ENCODE measurements at regions not wholly inside any gene's neighbourhood (a gene's known extent, or its start where the extent isn't known, plus 50 kb on each side); places are given as distances from the start of the nearest gene placed in this dataset.

DNA sequence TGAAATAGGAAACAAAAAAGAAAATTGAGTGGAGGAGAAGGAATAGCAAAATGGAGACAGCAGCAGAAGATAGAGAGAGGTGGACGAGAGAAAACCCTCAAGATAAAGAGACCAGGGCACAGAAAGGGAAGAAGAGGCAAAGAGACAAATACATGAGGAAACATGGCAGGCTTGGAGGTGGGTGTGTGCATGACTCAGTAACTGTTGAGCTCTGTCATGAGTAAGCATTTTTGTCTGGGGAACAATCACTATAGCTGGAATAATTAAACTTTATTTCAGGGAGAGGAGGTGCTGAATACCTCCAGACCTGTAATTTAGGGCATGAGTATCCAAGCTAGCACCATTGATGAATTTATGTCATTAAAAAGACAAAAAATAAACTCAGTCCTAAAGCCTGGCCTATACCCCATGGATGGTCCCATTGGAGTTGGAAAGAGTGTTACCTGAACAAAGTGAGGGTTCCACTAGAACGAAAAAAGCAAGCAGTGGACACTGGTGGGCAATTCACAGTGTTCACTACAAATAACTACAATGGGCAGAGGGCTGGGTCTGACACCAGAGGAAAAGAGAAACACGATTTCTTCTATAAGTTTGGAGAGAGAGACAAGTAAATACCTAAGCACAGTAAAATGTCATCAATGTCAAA is 145.5 kb downstream of the ADCYAP1 start:
- H3K27me3 ChIP-seq: no peaks in the 10 kb centered on the region
- no peak for DNase-seq (ENCODE audit: low spot score in 2 of 2)
- H3K4me1 ChIP-seq: no peaks in the 10 kb centered on the region
- intact Hi-C loops (cut with DNase I): no loop called here
- no peak overlapping the region for H3K27ac ChIP-seq
- no peaks in the 10 kb centered on the region for H3K36me3 ChIP-seq
- TF ChIP-seq, protein P1, sequence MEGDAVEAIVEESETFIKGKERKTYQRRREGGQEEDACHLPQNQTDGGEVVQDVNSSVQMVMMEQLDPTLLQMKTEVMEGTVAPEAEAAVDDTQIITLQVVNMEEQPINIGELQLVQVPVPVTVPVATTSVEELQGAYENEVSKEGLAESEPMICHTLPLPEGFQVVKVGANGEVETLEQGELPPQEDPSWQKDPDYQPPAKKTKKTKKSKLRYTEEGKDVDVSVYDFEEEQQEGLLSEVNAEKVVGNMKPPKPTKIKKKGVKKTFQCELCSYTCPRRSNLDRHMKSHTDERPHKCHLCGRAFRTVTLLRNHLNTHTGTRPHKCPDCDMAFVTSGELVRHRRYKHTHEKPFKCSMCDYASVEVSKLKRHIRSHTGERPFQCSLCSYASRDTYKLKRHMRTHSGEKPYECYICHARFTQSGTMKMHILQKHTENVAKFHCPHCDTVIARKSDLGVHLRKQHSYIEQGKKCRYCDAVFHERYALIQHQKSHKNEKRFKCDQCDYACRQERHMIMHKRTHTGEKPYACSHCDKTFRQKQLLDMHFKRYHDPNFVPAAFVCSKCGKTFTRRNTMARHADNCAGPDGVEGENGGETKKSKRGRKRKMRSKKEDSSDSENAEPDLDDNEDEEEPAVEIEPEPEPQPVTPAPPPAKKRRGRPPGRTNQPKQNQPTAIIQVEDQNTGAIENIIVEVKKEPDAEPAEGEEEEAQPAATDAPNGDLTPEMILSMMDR (IDR thresholded peaks at IDR 0.05): no peak
- H3K4me3 ChIP-seq: no peak overlapping the region
- H3K9me3 ChIP-seq: no peaks in the 10 kb centered on the region

DNA sequence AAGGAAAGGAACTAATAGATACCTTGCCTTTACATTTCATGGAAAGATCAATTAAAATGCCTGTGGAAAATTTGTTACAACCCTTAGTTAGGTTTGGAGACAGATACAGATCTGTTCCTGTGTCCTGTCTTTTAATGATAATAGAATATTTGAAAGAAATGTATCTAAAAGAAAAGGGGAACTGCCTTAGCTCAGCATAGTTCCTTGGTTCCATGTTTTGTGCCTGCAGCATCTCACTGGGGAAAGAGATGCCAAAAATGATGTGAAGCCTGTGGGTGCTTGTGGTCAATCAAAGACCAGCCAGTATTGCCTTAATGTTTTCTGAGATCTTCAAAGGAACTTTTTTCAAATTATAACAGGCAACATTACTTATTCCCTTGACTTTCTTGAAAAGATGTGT is 147.6 kb downstream of the ADCYAP1 start:
- TF ChIP-seq, protein P1 (IDR thresholded peaks at IDR 0.05): no peak
- intact Hi-C loops (cut with DNase I): no loop called here
- H3K9me3 ChIP-seq: peaks cover 0 to 6% of the 10 kb centered on the region in 2 donors
- H3K4me3 ChIP-seq: no peak overlapping the region
- H3K27ac ChIP-seq: no peak overlapping the region
- H3K4me1 ChIP-seq: no peaks in the 10 kb centered on the region
- H3K27me3 ChIP-seq: no peaks in the 10 kb centered on the region
- DNase-seq (ENCODE audit: low spot score in 2 of 2): no peak
- H3K36me3 ChIP-seq: no peaks in the 10 kb centered on the region

DNA sequence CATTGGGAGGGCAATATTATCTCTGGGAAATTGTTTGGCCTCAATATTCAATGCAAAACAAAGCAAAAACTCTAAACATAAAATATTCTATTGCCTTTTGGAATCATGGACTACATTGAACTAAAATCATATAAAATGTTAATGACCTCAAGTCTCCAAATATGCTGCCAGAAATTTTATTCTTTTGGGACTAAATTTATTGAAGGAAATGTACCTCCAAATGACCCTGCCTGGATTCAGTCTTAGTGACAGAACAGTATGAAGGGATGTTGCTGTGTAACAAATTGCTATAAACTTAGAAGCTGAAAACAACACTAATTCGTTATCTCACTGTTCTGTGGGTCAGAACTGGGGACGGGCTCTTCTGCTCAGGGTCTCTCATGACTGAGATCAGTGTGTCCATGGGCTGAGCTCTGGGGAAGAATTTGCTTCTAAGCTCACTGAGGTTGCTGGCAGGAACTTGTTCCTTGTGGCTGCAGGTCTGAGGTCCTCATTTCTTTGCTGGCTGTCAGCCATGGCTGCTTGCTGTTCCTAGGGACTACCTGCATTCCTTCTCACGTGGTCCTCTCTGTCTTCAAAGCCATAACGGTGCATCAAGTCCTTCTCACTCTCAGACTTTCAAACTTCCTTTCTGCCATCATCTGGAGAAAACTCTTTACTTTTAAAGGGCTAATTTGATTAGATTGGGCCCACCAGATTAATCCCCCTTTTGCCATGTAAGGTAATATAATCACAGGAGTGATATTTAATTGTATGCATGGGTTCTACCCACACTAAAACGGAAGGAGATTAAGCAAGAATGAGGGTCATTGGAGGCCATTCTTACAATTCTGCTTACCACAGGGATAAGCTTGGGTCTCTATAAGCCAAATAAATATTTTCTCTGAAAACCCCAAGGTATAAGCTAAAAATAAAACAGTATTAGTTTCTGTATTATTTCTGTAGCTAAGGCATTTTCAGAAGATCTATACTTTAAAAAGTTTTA is 149.0 kb downstream of the ADCYAP1 start:
- peaks cover 0 to 6% of the 10 kb centered on the region in 2 donors for H3K9me3 ChIP-seq
- intact Hi-C loops (cut with DNase I): no loop called here
- H3K27me3 ChIP-seq: no peaks in the 10 kb centered on the region
- TF ChIP-seq, protein P1 (IDR thresholded peaks at IDR 0.05): no peak
- no peaks in the 10 kb centered on the region for H3K36me3 ChIP-seq
- H3K27ac ChIP-seq: no peak overlapping the region
- H3K4me3 ChIP-seq: no peak overlapping the region
- DNase-seq (ENCODE audit: low spot score in 2 of 2): no peak
- H3K4me1 ChIP-seq: no peaks in the 10 kb centered on the region

DNA sequence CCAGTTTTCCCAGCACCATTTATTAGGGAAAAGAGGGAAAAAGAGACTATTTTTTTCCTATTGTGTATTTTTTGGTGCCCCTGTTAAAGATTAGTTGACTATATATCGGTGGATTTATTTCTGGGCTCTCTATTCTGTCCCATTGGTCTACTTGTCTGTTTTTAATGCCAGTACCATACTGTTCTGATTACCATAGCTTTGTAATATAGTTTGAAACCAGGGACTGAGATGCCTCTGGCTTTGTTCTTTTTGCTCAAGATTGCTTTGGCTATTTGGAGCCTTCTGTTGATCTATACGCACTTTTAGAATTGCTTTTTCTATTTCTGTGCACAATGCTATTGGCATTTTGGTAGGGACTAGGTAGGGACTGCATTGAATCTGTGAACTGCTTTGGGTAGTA is 151.7 kb downstream of the ADCYAP1 start:
- Histone ChIP-seq H3K9me3 (peaks cover 0 to 6% of the 10 kb centered on the region in 2 donors), H3K4me1 (no peaks in the 10 kb centered on the region), H3K36me3 (no peaks in the 10 kb centered on the region), H3K27ac (no peak overlapping the region), H3K4me3 (no peak overlapping the region), H3K27me3 (no peaks in the 10 kb centered on the region)
- TF ChIP-seq, protein P1 (IDR thresholded peaks at IDR 0.05): no peak
- no peak for DNase-seq (ENCODE audit: low spot score in 2 of 2)
- intact Hi-C loops (cut with DNase I): no loop called here

DNA sequence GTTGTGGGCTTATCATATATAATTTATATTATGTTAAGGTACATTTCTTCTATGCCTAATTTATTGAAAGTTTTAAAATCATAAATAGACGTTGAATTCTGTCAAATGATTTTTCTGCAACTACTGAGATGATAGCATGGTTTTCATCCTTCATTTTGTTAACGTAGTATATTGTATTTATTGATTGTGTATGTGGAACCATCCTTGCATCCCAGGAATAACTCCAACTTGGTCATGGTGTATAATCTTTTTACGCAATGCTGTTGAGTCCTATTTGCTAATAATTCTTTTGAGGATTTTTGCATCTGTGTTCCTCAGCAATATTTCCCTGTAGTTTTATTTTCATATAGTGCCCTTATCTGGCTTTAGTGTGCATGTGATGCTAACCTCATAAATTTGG is 152.7 kb downstream of the ADCYAP1 start:
- Histone ChIP-seq H3K27ac (no peak overlapping the region), H3K27me3 (no peaks in the 10 kb centered on the region), H3K9me3 (peaks cover 4 to 6% of the 10 kb centered on the region in 2 donors), H3K4me3 (no peak overlapping the region), H3K36me3 (no peaks in the 10 kb centered on the region), H3K4me1 (no peaks in the 10 kb centered on the region)
- DNase-seq (ENCODE audit: low spot score in 2 of 2): no peak
- intact Hi-C loops (cut with DNase I): no loop called here
- TF ChIP-seq, protein P1 (IDR thresholded peaks at IDR 0.05): no peak

All from ascending aorta (tissue), 2 donors.